Loucy (cell line): ENCODE measurements at regions not wholly inside any gene's neighbourhood (a gene's known extent, or its start where the extent isn't known, plus 50 kb on each side); places are given as distances from the start of the nearest gene placed in this dataset.
"Not testable (repeated sequence)": the region's sequence is repeated elsewhere in the genome, so short reads cannot be mapped to it uniquely, and the experiment has no call there.

ENCODE experiments used
- H2AFZ ChIP-seq: fragments of 200-600 bp; sonication (generic); 2 replicates; pipeline ENCODE4 v1.6.0; 2016; ENCODE audit warnings: antibody characterized with exemption, mild to moderate bottlenecking, low read length, moderate library complexity
- H3F3A ChIP-seq: fragments of 200-600 bp; 2 replicates; pipeline ENCODE4 v1.6.0; 2016; ENCODE audit warnings: antibody characterized with exemption, low read depth, mild to moderate bottlenecking
- H3K27me3 ChIP-seq: fragments of 200-600 bp; sonication (generic); 2 replicates; pipeline ENCODE4 v1.6.1; 2014; ENCODE audit warnings: low read length, mild to moderate bottlenecking; ENCODE audit not compliant: insufficient read depth, poor library complexity, severe bottlenecking
- H3K36me3 ChIP-seq: fragments of 200-600 bp; sonication (generic); 2 replicates; pipeline ENCODE4 v1.6.1; 2016; ENCODE audit warnings: low read length; ENCODE audit not compliant: insufficient read depth
- H3K4me1 ChIP-seq: fragments of 200-600 bp; sonication (generic); 2 replicates; pipeline ENCODE4 v1.5.1; 2014; ENCODE audit warnings: low read length, mild to moderate bottlenecking; ENCODE audit not compliant: insufficient read depth, poor library complexity, severe bottlenecking
- H3K4me2 ChIP-seq: fragments of 200-600 bp; sonication (generic); 2 replicates; pipeline ENCODE4 v1.6.0; 2014; ENCODE audit warnings: antibody characterized with exemption, low read length, low read depth, mild to moderate bottlenecking; ENCODE audit not compliant: poor library complexity, severe bottlenecking
- H3K4me3 ChIP-seq: fragments of 200-600 bp; sonication (generic); 2 replicates; pipeline ENCODE4 v1.5.1; 2014; ENCODE audit warnings: low read length, mild to moderate bottlenecking, mixed read lengths; ENCODE audit not compliant: poor library complexity, severe bottlenecking
- H3K79me2 ChIP-seq: fragments of 200-600 bp; sonication (generic); 2 replicates; pipeline ENCODE4 v1.6.1; 2014; ENCODE audit warnings: low read length; ENCODE audit not compliant: insufficient read depth
- H3K9ac ChIP-seq: fragments of 200-600 bp; sonication (generic); 2 replicates; pipeline ENCODE4 v1.6.0; 2014; ENCODE audit warnings: mild to moderate bottlenecking, low read depth, low read length, moderate library complexity; ENCODE audit not compliant: poor library complexity, severe bottlenecking
- H3K9me2 ChIP-seq: fragments of 200-600 bp; sonication (generic); replicated peaks from 2 replicates; pipeline ENCODE4 v1.6.1; 2016; ENCODE audit warnings: low read depth, low read length, mixed read lengths
- H3K9me3 ChIP-seq: fragments of 200-600 bp; sonication (generic); 2 replicates; pipeline ENCODE4 v1.6.1; 2014; ENCODE audit warnings: mild to moderate bottlenecking, antibody characterized with exemption, low read length, low read depth; ENCODE audit not compliant: insufficient read depth
- H4K20me1 ChIP-seq: fragments of 200-600 bp; sonication (generic); 2 replicates; pipeline ENCODE4 v1.6.0; 2014; ENCODE audit warnings: antibody characterized with exemption, low read length, mild to moderate bottlenecking; ENCODE audit not compliant: insufficient read depth, poor library complexity, severe bottlenecking
- CTCF ChIP-seq: fragments of 200-600 bp; sonication (generic); conservative IDR thresholded peaks from 2 replicates; pipeline ENCODE4 v1.5.1; 2014; ENCODE audit warnings: mild to moderate bottlenecking, antibody characterized with exemption, low read length
- EZH2phosphoT487 ChIP-seq: fragments of 200-600 bp; IDR thresholded peaks from 2 replicates; pipeline ENCODE4 v1.6.1; 2018; ENCODE audit warnings: antibody characterized with exemption, mild to moderate bottlenecking, moderate library complexity, borderline replicate concordance

- no peaks in the 10 kb centered on the region for H3K27me3 ChIP-seq
Observed at GRCh38 chr10:16016688-16017087, 156.4 kb upstream of the MINDY3 start.

GRCh38 chr10:16020836-16021235 lies 160.5 kb upstream of the MINDY3 start:
- Histone ChIP-seq H3K79me2 (no peaks in the 10 kb centered on the region), H3K9me2 (no peaks in the 10 kb centered on the region), H4K20me1 (no peaks in the 10 kb centered on the region), H3K9ac (no peak overlapping the region), H2AFZ (no peak overlapping the region), H3K9me3 (no peaks in the 10 kb centered on the region), H3K4me2 (no peak overlapping the region), H3K36me3 (no peaks in the 10 kb centered on the region), H3F3A (no peaks in the 10 kb centered on the region), H3K27me3 (no peaks in the 10 kb centered on the region), H3K4me3 (no peak overlapping the region), H3K4me1 (no peaks in the 10 kb centered on the region)
- TF ChIP-seq CTCF (no peak), EZH2phosphoT487 (no peak)

More at GRCh38 chr10:16016688-16017087, 156.4 kb upstream of the MINDY3 start:
- H3K4me3 ChIP-seq, result no peak overlapping the region
- no peak overlapping the region for H3K4me2 ChIP-seq
- no peaks in the 10 kb centered on the region for H3K36me3 ChIP-seq
- no peaks in the 10 kb centered on the region for H3F3A ChIP-seq
- peaks cover 12% of the 10 kb centered on the region for H3K4me1 ChIP-seq
- no peaks in the 10 kb centered on the region for H3K9me3 ChIP-seq
- no peak overlapping the region for H2AFZ ChIP-seq
- no peak for TF ChIP-seq EZH2phosphoT487
- no peak overlapping the region for H3K9ac ChIP-seq
- H3K9me2 ChIP-seq, result no peaks in the 10 kb centered on the region
- H4K20me1 ChIP-seq, result no peaks in the 10 kb centered on the region
- H3K79me2 ChIP-seq, result no peaks in the 10 kb centered on the region

GRCh38 chr10:16026832-16027231 lies 166.5 kb upstream of the MINDY3 start:
- H3F3A ChIP-seq, H3K4me1 ChIP-seq, H2AFZ ChIP-seq, H3K4me3 ChIP-seq, H3K4me2 ChIP-seq, H3K9me2 ChIP-seq, H3K27me3 ChIP-seq, H3K79me2 ChIP-seq, H4K20me1 ChIP-seq, H3K36me3 ChIP-seq, H3K9ac ChIP-seq, H3K9me3 ChIP-seq: not testable (repeated sequence)

GRCh38 chr10:16030562-16030961 lies 170.3 kb upstream of the MINDY3 start:
- no peak overlapping the region for H3K9ac ChIP-seq
- no peaks in the 10 kb centered on the region for H4K20me1 ChIP-seq
- no peaks in the 10 kb centered on the region for H3K36me3 ChIP-seq
- no peaks in the 10 kb centered on the region for H3K79me2 ChIP-seq
- H3K4me3 ChIP-seq, result no peak overlapping the region
- H3K27me3 ChIP-seq, result no peaks in the 10 kb centered on the region
- H3F3A ChIP-seq, result no peaks in the 10 kb centered on the region
- no peak overlapping the region for H2AFZ ChIP-seq
- H3K4me1 ChIP-seq, result no peaks in the 10 kb centered on the region
- TF ChIP-seq CTCF (no peak), EZH2phosphoT487 (no peak)
- H3K4me2 ChIP-seq, result no peak overlapping the region
- H3K9me3 ChIP-seq, result no peaks in the 10 kb centered on the region
- no peaks in the 10 kb centered on the region for H3K9me2 ChIP-seq
